ENCODE measurements at regions not wholly inside any gene's neighbourhood (a gene's known extent, or its start where the extent isn't known, plus 50 kb on each side); places are given as distances from the start of the nearest gene placed in this dataset.

DNA sequence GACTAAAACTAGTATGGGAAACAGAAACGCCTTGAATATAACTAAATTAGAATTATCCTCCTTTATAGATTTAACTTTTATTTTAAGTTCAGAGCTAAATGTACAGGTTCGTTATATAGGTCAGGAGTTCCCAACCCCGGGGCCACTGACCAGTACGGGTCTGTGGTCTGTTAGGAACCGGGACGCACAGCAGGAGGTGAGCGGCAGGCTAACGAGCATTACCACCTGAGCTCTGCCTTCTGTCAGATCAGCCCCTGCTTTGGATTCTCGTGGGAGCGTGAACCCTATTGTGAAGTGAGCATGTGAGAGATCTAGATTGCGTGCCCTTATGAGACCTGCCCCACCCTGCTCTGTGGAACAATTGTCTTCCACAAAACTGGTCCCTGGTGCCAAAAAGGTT lies 51.0 kb downstream of the FAT4 start:
- no peak for DNase-seq (ENCODE audit: low read depth, low spot score)

DNA sequence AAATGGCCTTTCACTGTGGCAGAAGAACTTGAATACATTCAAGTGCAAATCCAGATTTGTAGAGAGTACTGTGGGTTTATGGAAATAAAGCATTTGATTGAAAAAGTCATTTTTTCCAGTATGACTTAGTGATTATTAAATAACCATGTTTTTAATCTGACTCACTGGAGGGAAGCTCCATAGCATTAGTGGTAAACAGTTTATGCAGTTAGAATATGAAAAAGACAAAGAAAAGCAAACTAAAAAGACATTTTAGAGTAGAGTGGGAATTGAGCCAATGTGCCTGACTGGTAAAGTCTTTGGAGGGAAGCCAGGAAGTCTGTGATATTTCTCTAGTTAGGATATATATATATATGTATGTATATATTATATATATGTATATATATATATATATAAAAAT lies 53.4 kb downstream of the FAT4 start:
- DNase-seq (ENCODE audit: low read depth, low spot score) = no peak

DNA sequence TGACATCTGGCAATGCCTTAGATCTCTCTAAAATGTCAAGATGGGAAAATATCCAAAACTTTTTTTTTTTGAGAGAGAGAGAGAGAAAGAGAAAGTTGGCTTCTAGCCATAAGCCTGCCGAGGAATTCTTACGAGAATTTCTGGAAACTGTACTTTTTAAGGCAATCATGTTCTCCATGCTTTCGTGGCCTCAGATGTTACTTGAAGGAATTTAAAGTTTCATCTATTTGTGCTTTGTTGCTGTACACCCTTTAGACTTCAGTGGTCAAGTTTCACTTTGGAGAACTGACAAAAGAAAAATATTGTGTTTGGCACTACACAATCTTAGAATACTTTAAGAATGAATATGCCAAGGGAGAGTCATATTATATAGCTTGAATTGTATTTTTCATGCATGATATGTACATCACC lies 53.9 kb downstream of the FAT4 start:
- no peak for DNase-seq (ENCODE audit: low read depth, low spot score)

DNA sequence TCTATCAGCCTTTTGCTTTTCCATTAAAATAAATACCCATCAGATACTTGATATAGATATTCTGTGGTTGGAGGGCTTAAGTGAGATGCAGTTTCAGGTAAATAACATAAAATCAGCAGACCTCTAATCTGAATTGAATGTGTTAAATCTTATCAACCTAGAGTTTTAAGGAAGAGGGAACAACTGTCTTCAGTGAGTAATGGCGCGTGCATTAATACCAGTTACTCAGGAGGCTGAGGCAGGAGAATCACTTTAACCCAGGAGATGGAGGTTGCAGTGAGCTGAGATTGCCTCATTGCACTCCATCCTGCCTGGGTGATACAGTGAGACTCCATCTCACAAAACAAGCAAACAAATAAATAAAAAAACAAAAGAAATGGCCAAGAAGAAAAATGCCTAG lies 54.3 kb downstream of the FAT4 start:
- DNase-seq (ENCODE audit: low read depth, low spot score) = no peak

DNA sequence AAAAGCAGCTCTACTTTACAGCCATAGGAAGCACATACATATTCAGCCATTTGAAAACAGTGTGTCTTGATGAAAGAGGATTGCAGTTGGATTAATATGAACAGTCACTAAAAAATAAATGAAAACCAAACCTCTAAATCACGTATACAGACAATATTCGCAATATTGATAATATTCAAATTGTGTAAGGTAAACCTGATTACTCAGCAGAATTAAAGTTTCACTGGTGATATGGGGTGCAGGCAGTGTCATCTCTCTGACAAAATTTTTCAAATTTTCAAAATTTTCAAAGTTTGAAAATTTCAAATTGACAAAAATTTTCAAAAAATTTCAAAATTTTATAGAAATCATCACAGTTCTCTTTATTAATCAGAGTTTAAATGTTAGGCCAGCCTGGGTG lies 55.7 kb downstream of the FAT4 start:
- no peak for DNase-seq (ENCODE audit: low read depth, low spot score)

DNA sequence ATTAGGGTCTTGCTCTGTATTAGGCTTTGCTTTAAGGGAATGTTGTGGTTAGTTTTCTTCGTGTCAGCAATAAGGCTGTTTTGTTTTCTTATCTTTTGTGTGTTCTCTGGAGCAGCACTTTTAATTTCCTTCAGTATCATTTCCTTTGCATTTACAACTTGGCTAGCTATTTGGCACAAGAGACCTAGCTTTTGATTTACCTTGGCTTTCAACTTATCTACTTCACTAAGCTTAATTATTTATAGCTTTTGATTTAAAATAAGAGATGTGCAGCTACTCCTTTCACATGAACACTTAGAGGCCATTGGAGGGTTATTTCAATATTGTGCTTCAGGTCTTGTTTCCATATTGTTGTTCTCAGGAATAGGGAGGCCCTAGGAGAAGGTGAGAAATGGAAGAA lies 68.2 kb downstream of the FAT4 start:
- no peak for DNase-seq (ENCODE audit: low read depth, low spot score)

DNA sequence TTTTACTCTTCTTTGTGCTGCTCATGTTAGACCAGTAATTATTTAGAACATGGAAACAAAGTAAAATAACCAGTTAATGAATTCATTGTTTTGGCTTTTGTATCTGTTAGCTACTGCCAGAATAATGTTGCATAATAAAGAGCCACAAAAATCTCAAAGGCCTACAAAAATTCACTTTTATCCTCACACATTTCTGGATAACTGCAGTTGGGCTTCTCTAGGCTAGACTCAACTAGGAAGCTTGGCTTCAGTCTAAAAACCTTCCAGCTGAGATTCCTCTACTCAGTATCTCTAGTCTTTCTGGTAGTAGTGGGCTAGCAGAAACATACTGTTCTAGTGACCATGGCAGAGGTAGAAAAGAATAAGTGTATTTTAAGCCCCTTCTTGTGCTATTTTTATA lies 73.0 kb downstream of the FAT4 start:
- DNase-seq (ENCODE audit: low read depth, low spot score) = no peak

DNA sequence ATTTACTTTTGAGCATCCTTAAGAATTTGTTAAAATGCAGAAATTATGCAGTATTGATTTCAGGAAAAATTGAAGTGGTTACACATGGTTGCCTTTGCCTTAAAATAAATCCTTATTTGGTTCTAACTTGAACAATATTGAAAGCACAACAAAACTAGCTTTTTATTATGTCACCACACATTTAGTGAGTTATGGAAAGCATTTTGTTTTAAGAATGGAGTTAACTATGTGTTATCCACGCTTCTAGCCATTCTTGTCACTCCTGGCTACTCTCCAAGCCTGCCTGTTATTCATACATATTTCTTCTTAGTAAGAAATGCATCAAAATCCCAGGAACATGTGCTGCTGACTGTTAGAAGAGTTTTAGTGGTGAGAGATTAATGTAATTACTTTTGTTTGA lies 73.9 kb downstream of the FAT4 start:
- DNase-seq (ENCODE audit: low read depth, low spot score) = no peak

DNA sequence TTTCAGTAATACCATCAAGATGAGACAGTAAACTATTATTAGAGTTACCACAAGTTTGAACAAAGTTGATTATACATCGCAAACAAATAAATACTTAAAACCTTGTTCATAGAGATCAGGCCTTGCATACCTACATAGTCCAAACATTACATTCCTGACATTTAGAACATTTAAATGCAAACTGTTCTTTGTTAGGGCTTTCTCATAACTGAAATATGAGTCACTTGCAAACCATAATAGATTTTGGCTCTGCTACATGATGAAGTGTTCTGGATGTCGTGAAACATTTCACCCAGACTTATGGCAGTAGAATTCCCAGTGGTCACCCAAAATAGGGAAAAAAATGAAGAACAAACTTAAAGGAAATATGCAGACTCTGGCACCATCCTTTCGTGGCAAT lies 75.0 kb downstream of the FAT4 start:
- no peak for DNase-seq (ENCODE audit: low read depth, low spot score)

DNA sequence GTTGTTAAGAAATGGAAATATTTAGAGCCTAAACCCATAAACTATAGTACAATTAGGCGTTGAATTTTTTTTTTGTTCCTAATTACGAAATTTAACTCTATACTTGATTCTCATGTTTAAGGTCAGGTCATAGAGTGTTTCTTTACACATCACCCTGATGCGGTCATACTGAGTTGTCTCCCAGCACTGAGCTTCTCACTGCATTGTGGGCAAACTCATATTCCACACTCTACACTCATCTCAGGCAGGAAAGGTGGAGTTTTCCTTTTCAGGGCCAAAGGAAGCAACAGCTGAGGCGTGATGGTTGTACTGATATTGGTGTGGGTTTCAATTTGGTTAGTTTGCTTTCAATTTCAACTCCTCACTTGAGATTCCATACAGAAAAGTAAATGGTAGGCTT lies 75.4 kb downstream of the FAT4 start:
- DNase-seq (ENCODE audit: low read depth, low spot score) = no peak

DNA sequence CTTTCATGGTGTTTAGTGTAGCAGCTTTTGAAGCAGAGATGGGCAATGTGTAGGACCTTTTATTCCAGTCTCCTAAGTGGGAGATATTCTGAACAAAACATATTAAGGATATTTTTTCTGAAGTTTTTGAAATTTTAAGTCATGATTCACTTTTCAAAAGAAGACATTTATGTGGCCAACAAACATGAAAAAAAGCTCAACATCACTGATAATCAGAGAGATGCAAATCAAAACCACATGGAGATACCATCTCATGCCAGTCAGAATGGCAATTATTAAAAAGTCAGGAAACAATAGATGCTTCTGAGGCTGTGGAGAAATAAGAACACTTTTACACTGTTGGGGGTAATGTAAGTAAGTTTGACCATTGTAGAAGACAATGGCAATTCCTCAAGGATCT lies 76.0 kb downstream of the FAT4 start:
- no peak for DNase-seq (ENCODE audit: low read depth, low spot score)

DNA sequence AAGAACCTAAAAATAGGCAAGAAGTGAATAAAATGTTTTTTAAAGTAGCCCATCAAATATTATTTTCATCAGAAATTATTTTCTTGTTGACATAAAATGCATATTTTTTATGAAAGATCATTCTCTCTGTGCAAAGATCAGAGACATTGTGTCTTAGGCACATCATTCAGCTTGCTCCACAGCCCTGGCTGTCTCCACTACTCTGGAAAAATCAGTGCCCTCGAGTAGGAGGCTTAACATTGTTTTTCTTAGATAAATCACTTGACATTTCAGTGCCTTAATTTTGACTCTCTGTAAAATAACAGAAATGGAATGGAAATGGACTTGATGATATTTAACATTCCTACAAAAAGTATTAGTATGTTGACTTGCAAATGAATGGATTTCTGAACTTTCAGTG lies 77.9 kb downstream of the FAT4 start:
- DNase-seq (ENCODE audit: low read depth, low spot score) = no peak

DNA sequence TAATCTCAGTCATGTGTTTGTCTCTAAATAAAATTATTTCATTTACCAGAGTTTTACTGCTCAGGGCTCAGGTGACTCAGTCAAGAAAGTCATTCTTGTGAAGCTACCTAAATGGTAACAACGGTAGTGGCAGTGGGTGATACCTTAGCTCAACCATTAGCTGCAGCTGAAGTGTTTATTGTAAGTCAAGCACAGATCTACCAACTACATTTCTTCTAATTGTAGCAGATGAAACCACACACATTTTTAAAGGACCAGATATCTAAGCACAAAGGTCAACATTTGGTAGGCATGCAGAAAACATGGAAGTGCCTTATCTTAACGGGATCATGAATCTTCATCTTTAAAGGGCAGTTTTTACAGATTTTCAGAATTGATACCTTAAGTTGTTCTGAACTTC lies 79.1 kb downstream of the FAT4 start:
- DNase-seq (ENCODE audit: low read depth, low spot score) = no peak

DNA sequence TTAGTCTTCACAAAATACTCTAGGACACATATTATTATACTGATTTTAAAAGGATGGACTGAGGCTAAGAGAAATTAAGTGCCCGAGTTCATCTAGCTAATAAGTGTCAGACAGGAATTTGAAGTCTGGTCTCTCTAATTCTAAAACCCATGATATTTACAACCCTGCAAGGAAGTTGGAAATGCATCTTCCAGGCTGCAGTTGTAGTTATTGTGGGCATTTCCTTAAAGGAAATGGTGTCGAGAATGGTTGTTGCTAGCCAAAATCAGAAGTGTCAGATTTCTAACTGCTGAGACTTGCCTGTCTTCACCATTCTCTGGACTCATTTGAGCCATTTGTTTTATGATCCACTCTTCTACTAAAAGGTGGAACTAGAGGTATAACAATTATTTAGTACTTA lies 82.5 kb downstream of the FAT4 start:
- peak; percentile 27 for DNase-seq (ENCODE audit: low read depth, low spot score)

DNA sequence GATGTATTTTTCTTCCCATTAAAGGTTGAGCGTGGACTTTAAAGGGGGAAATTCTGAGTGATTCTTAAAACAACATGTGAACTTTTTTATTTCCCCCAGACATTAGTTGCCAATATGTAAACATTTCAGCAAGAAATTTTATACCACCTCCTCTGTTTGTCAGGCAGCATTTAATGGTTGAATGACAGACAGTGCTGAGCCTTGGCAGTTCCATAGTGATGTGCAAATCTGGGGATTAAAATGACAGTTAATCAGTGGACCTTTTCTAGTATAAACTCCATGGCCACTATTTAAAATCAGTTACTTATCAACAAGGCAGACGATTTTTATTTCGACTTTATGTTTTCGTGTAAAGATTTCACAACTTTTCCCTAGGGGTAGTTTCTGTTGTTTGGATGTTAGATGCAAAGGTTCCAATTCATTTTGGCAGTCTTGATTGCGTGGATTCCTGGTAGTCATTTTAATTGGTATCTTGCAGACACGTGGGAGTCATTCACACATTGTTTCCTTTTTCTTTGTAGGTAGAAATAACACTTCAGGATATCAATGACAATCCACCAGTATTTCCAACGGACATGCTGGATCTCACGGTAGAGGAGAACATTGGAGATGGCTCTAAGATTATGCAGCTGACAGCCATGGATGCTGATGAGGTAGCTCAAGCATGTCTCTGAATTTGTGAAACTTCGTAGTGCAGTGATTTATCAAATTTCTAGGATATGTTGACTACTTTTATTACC lies 83.7 kb downstream of the FAT4 start:
- no peak for DNase-seq (ENCODE audit: low read depth, low spot score)

DNA sequence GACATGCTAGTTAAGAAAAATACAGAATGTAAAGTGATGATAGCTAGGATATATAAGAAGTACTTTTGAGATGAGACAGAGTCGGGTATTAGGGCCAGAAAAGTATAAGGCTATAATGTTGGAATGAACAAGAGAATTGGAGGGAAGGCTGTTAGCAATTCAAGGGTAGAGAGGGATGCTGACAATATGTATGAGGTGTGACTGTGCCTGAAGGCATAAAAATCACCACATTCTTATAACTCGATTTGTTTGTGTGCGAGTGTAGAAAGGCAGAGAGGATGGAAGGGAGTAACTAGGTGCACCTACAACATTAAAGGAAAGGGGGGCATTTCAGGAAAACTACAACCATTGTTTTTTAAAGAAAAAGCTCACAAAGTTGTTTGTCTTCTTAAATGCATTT lies 86.0 kb downstream of the FAT4 start:
- no peak for DNase-seq (ENCODE audit: low read depth, low spot score)

DNA sequence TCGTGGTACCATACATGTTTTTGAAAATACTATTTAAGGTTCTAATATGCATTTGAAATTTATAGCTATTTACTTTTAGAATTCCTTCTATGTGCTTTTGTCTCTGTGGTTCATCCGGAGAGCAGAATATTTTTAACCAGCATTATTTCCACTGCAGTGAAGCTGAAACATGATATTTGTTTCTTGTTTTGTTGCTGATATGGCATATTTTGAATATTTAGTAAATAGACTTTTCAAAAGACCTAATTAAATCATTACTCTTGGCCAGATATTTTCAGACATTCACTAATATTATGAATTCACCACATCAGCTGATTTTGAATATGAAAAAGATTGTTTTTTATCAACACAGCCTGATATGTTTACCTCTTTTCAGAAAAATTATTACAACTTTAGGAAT lies 87.0 kb downstream of the FAT4 start:
- no peak for DNase-seq (ENCODE audit: low read depth, low spot score)

DNA sequence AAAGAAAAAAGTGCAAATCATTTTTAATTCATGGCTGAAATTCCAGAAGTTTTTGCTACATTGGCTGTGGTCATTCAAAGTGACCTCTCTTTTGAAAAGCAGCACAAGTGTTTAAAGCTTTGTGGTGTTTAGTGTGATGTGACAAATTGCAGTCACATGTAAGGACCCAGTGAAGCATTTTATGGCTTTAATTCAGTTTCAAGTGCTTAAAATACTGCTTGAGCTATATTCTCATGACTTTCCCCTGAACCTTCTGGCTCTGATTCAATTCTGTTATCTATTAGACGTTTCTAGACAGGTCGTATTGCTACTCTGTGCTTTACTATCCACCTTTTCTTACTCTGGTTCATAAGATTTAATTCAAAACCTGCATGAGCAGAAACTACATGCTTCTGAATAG lies 105.8 kb downstream of the FAT4 start:
- no peak for DNase-seq (ENCODE audit: low read depth, low spot score)

DNA sequence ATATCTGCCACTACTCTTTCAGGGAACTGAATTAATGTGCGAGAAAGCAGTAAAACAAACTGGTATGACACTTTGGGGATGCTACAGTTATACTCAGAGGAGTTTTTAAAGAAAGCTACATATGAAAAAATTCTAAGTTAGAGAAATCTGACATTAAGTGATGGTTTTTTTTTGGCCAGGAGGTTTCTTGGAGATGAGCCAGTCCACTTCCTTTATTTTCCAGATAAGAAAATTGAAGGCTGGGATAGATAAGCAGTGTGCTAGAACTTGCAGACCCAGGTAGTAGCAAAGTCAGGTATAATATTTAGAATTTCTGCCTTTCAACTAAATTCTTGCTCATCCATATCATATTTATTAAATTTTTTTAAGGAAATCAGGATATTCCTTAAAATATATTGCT lies 106.8 kb downstream of the FAT4 start:
- peak; percentile 19 for DNase-seq (ENCODE audit: low read depth, low spot score)

DNA sequence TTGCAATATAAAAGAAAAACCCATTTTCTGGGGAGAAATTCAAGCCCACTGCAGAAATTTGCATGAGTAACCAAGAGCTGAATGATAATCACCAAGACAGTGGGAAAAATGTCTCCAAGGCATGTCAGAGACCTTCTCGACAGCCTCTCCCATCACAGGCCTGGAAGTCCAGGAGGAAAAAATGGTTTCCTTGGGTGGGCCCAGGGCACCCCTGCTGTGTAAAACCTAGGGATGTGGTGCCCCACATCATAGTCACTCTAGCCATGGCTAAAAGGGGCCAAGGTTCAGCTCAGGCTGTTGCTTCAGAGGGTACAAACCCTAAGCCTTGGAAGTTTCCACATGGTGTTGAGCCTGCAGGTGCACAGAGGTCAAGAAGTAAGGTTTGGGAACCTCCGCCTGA lies 108.4 kb downstream of the FAT4 start:
- no peak for DNase-seq (ENCODE audit: low read depth, low spot score)

DNA sequence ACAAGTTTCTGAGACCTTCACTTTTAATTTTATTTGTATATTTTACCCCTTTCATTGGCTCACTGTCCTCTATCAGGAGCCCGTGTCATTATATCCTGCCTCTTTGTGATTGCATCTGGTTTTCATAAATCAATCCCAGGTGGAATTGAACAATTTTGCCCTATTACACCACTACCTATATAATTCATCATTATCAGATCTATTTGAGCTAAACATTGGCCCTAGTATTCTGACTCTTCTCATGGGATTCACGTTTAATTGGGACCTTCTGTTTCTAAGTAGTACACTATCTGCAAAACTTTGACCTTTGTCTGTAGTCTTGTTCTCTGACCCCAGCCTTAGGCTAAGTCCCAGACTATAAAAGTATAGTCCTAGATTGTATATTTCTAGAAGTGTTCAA lies 114.1 kb downstream of the FAT4 start:
- no peak for DNase-seq (ENCODE audit: low read depth, low spot score)

DNA sequence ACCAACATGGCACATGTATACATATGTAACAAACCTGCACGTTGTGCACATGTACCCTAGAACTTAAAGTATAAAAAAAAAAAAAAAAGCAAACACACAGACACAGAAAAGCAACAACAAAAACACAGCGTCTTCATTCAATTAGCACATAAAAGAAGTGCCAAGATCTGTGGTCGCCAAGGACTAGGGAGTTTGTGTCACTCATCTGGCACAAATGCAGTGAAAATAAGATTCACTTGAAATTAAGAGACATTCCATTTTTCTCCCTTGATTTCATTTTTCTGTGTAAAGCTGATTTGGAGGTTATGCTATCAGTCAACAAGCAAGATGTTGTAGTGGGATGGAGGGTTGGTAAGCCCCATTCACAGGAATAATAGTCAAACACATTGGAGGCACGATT lies 115.3 kb downstream of the FAT4 start:
- DNase-seq (ENCODE audit: low read depth, low spot score) = no peak

DNA sequence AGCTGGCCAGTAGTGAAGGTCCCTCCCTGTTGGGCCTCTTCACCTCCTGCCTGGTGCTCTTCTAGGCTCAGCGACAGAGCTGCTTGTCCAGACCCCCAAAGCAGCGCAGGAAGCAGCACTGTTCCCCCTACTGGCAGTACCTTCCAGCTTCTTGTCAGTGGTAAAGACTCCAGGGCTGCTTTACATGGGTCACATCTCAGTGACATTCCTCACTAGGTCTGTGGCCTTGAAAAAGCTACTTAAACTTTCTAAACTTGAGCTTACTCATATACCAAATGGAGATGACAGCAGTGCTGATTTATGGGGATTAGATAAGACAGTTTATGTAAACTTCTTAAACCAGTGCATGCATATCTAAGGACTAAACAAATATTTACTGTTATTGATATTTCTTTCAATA lies 117.3 kb downstream of the FAT4 start:
- no peak for DNase-seq (ENCODE audit: low read depth, low spot score)

DNA sequence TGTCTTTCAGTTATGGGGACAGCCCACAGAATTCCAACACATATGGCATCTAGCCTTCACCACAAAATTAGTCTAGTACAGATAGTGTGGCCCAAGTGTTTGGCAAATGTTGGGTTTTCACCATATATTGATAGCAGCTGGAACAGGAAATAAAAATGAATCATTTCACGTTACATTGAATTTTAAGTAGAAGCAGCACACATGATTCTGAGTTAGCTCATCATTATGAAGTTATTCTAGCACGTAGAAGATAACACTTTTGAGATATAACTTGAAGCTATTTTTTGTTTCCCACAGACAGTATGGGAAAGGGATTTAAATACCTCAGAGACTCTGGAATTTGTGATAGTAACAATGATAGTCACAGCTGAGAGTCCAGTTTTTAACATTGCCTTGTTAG lies 118.7 kb downstream of the FAT4 start:
- no peak for DNase-seq (ENCODE audit: low read depth, low spot score)
